Cardiac muscle cell (in vitro differentiated cells and primary cell): ENCODE measurements at regions not wholly inside any gene's neighbourhood (a gene's known extent, or its start where the extent isn't known, plus 50 kb on each side); places are given as distances from the start of the nearest gene placed in this dataset.

Source experiments
- DNase-seq, 2 donors: peaks; one replicate each; pipeline versions ENCODE4 v3.0.0 to v3.0.0-alpha.2; 2010 to 2017; ENCODE audit warnings: low read depth in 1 of 2, low spot score in 1 of 2
- H3K27ac ChIP-seq: fragments of 200-600 bp; sonication (generic); 2 replicates; pipeline ENCODE4 v1.5.1; 2016
- H3K27me3 ChIP-seq: fragments of 200-600 bp; sonication (generic); 2 replicates; pipeline ENCODE4 v1.6.0; 2016; ENCODE audit warnings: control low read depth
- H3K36me3 ChIP-seq: fragments of 200-600 bp; sonication (generic); 2 replicates; pipeline ENCODE4 v1.5.1; 2016; ENCODE audit warnings: control low read depth
- H3K4me1 ChIP-seq: fragments of 200-600 bp; sonication (generic); 2 replicates; pipeline ENCODE4 v1.8.1; 2017; ENCODE audit warnings: low read depth, mild to moderate bottlenecking, mixed run types
- H3K4me3 ChIP-seq: fragments of 200-600 bp; sonication (generic); 2 replicates; pipeline ENCODE4 v1.5.1; 2016; ENCODE audit warnings: mild to moderate bottlenecking
- H3K9me3 ChIP-seq: fragments of 200-600 bp; sonication (generic); 2 replicates; pipeline ENCODE4 v1.5.1; 2017; ENCODE audit warnings: low read depth, mild to moderate bottlenecking, control low read depth
- TF ChIP-seq, protein P1 (sequence below): IDR thresholded peaks from 2 replicates; pipeline ENCODE4 v1.5.1; 2012; ENCODE audit warnings: low read depth, mild to moderate bottlenecking, low read length

DNA sequence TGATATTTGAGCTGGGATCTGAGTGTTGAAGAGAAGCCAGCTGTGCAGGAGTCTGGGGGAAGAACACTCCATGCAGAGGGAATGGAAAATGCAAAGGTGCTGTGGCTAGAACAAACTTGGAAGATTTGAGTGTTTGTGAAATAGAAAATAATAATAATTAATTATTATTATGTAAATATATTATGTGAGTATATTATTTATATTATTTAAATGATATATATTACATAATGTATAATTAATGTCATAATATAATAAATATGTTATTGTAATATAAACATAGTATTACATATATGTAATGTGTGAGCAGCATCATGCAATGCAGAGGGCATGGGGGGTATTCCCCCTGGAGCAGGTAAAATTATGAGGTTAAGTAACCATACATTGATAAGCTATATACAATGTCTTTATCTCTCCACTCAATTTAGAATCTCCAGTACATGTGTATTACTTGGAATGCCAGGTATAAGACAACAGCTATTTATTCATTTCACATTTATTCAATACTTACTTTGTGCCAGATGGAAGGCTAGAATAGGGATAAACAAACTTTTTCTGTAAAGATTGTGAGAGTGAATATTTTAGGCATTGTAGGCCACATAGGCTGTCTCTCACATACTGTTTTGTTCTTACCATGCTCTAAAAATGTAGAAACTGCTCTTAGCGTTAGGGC, 218.6 kb downstream of the MTHFS start:
- H3K4me1 ChIP-seq: no peaks in the 10 kb centered on the region
- H3K9me3 ChIP-seq: no peaks in the 10 kb centered on the region
- H3K36me3 ChIP-seq: no peaks in the 10 kb centered on the region
- H3K27ac ChIP-seq: no peak overlapping the region
- no peak overlapping the region for H3K4me3 ChIP-seq
- TF ChIP-seq, protein P1, sequence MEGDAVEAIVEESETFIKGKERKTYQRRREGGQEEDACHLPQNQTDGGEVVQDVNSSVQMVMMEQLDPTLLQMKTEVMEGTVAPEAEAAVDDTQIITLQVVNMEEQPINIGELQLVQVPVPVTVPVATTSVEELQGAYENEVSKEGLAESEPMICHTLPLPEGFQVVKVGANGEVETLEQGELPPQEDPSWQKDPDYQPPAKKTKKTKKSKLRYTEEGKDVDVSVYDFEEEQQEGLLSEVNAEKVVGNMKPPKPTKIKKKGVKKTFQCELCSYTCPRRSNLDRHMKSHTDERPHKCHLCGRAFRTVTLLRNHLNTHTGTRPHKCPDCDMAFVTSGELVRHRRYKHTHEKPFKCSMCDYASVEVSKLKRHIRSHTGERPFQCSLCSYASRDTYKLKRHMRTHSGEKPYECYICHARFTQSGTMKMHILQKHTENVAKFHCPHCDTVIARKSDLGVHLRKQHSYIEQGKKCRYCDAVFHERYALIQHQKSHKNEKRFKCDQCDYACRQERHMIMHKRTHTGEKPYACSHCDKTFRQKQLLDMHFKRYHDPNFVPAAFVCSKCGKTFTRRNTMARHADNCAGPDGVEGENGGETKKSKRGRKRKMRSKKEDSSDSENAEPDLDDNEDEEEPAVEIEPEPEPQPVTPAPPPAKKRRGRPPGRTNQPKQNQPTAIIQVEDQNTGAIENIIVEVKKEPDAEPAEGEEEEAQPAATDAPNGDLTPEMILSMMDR: no peak
- no peak for DNase-seq
- H3K27me3 ChIP-seq: no peaks in the 10 kb centered on the region

DNA sequence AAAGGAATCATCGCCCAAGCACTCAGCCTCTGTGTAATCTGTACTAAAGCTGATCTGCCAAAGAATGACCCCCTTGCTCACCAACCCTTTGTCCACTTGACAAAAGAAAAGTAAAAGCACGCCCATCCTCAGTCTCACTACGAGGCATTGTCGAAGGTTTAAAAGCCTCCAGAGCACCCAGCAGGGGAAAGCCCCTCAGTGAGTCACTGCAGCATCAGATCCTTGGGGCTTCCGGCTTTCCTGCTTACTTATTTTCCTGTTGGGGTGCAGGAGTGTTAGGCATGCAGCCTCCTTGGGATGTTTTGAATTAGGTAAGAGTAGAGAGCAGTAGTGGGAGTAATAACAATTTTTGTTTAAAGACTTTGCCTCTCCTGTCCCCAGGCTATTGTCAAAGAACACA, 216.1 kb downstream of the MTHFS start:
- TF ChIP-seq, protein P1: no peak
- Histone ChIP-seq H3K4me3 (no peak overlapping the region), H3K27me3 (no peaks in the 10 kb centered on the region), H3K27ac (no peak overlapping the region), H3K4me1 (no peaks in the 10 kb centered on the region), H3K9me3 (no peaks in the 10 kb centered on the region), H3K36me3 (no peaks in the 10 kb centered on the region)
- DNase-seq: peak in 1 of 2 donors; percentile 67

DNA sequence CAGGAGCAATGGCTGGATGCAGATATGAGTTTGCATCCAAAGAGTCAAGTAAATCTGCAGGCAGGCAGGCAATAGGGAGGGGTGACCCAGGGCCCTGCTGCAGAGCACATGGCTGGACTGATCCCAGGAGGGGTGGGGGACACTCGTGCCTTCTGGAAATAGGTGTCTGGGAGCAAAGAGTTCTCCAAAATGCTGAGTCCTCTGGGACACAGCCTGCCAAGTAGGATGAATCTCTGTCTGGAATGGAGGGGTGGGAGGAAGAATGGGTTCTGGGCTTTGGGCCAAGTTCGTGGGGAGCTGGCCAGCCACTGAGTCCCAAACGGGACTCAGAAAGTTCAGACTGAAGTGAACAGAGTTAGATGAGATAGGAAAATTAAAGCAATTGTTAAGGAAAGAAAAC, 214.5 kb downstream of the MTHFS start:
- no peaks in the 10 kb centered on the region for H3K36me3 ChIP-seq
- H3K27me3 ChIP-seq: no peaks in the 10 kb centered on the region
- no peaks in the 10 kb centered on the region for H3K4me1 ChIP-seq
- H3K4me3 ChIP-seq: no peak overlapping the region
- H3K9me3 ChIP-seq: no peaks in the 10 kb centered on the region
- peak in 1 of 2 donors; percentile 84 for DNase-seq
- TF ChIP-seq, protein P1: no peak
- H3K27ac ChIP-seq: no peak overlapping the region

DNA sequence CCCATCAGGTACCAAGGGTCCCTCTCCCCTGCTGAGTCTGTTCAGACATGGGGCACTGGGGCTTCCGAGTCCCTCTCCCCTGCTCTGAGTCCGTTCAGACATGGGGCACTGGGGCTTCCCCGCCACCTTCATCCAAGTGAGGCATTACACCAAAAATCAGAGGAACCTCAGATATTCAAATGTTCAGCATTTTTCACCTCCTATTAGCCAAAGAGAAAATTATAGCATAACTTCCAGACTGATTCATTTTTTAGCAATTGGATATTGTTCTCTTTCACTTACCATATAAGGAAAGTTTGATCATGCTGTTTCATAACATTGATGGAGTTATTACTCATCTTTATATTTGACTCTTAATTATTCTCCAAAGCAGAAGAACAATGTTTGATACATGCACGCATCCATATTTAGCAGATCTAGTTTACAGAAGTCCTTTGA, 213.9 kb downstream of the MTHFS start:
- TF ChIP-seq, protein P1: no peak
- DNase-seq: peak in 1 of 2 donors; percentile 37
- H3K27ac ChIP-seq: no peak overlapping the region

DNA sequence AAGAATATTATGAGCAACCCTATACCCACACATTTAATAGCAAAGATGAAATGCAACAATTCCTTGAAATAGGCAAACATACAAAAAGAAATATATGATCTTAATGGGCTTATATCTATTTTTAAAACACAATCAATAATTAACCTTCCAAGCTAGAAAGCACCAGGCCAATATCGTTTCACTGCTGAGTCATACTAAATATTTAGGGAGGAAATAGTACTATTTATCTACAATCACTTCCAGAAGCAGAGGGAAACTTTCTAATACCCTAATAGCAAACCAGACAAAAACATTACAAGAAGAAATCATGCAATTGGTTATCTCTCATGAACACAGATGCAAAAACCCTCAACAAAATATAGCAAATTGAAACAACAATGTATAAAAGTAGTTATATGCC, 207.8 kb downstream of the MTHFS start:
- H3K36me3 ChIP-seq: no peaks in the 10 kb centered on the region
- no peak overlapping the region for H3K27ac ChIP-seq
- TF ChIP-seq, protein P1: no peak
- no peaks in the 10 kb centered on the region for H3K27me3 ChIP-seq
- H3K4me1 ChIP-seq: no peaks in the 10 kb centered on the region
- no peak for DNase-seq
- no peaks in the 10 kb centered on the region for H3K9me3 ChIP-seq
- H3K4me3 ChIP-seq: no peak overlapping the region

More for the DNA sequence above, 213.9 kb downstream of the MTHFS start:
- no peak overlapping the region for H3K4me3 ChIP-seq
- no peaks in the 10 kb centered on the region for H3K9me3 ChIP-seq
- no peaks in the 10 kb centered on the region for H3K36me3 ChIP-seq
- no peaks in the 10 kb centered on the region for H3K27me3 ChIP-seq
- no peaks in the 10 kb centered on the region for H3K4me1 ChIP-seq
